ENCODE measurements at regions not wholly inside any gene's neighbourhood (a gene's known extent, or its start where the extent isn't known, plus 50 kb on each side); places are given as distances from the start of the nearest gene placed in this dataset.

DNA sequence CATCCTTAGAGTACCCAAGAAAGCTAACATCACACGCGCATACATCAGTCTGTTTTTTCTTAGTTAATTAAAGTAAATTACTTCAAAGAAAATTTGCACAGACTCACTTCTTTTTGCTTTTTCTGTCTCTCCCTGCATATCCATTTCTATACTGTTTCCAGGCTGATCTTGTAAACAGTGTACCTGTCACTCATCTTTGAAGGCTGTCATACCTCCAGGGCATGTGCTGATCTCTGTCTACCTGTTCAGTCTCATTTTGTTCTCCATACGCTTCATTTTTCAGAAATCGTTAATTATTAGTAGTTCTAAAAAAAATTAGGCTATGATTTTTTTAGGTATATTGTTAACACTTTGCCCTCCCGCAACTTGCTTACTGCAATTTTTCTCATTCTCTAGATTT lies 313.9 kb upstream of the ROBO2 start:
- in situ Hi-C loops (cut with MboI; ENCODE audit: low pct_ligation_motif_present in 1 of 4, low pct_unique_long_range_greater_than_20kb in 1 of 4, low sequenced_read_pairs in 3 of 4) (no loop called here), intact Hi-C loops (cut with DNase I; ENCODE audit: low total_unique reads) (no loop called here)
- Histone ChIP-seq H3K4me3 (no peak overlapping the region), H3K36me3 (no peaks in the 10 kb centered on the region), H3K27ac (no peak overlapping the region), H3K27me3 (no peaks in the 10 kb centered on the region), H3K4me1 (peaks cover 0 to 8% (median 2%) of the 10 kb centered on the region in 4 donors), H3K9me3 (no peaks in the 10 kb centered on the region)
- no peak for DNase-seq
- 93 to 95% methylated on average over 5 of the region's 5 CpGs for WGBS, 2 donors (ENCODE audit: low coverage in 1 of 2)
- TF ChIP-seq, protein P1, sequence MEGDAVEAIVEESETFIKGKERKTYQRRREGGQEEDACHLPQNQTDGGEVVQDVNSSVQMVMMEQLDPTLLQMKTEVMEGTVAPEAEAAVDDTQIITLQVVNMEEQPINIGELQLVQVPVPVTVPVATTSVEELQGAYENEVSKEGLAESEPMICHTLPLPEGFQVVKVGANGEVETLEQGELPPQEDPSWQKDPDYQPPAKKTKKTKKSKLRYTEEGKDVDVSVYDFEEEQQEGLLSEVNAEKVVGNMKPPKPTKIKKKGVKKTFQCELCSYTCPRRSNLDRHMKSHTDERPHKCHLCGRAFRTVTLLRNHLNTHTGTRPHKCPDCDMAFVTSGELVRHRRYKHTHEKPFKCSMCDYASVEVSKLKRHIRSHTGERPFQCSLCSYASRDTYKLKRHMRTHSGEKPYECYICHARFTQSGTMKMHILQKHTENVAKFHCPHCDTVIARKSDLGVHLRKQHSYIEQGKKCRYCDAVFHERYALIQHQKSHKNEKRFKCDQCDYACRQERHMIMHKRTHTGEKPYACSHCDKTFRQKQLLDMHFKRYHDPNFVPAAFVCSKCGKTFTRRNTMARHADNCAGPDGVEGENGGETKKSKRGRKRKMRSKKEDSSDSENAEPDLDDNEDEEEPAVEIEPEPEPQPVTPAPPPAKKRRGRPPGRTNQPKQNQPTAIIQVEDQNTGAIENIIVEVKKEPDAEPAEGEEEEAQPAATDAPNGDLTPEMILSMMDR (IDR thresholded peaks at IDR 0.05): no peak
- TF ChIP-seq POLR2AphosphoS5 (IDR thresholded peaks at IDR 0.05) (no peak), EP300 (IDR thresholded peaks at IDR 0.05; ENCODE audit: low read depth) (no peak), POLR2A (IDR thresholded peaks at IDR 0.05) (no peak)

- Histone ChIP-seq H3K4me3 (no peak overlapping the region), H3K36me3 (no peaks in the 10 kb centered on the region), H3K27ac (no peak overlapping the region), H3K4me1 (peaks cover 0 to 8% (median 2%) of the 10 kb centered on the region in 4 donors), H3K27me3 (no peaks in the 10 kb centered on the region), H3K9me3 (no peaks in the 10 kb centered on the region)
- DNase-seq: no peak
- 78 to 85% methylated on average over 4 of the region's 4 CpGs for WGBS, 2 donors (ENCODE audit: low coverage in 1 of 2)
- TF ChIP-seq, protein P1 (IDR thresholded peaks at IDR 0.05): no peak
- TF ChIP-seq EP300 (IDR thresholded peaks at IDR 0.05; ENCODE audit: low read depth): no peak
- TF ChIP-seq POLR2A (IDR thresholded peaks at IDR 0.05): no peak
- TF ChIP-seq POLR2AphosphoS5 (IDR thresholded peaks at IDR 0.05): no peak
- intact Hi-C loops (cut with DNase I; ENCODE audit: low total_unique reads) (no loop called here), in situ Hi-C loops (cut with MboI; ENCODE audit: low pct_ligation_motif_present in 1 of 4, low pct_unique_long_range_greater_than_20kb in 1 of 4, low sequenced_read_pairs in 3 of 4) (no loop called here)
These were observed 311.5 kb upstream of the ROBO2 start for GRCh38 chr3:76728426-76728825.

DNA sequence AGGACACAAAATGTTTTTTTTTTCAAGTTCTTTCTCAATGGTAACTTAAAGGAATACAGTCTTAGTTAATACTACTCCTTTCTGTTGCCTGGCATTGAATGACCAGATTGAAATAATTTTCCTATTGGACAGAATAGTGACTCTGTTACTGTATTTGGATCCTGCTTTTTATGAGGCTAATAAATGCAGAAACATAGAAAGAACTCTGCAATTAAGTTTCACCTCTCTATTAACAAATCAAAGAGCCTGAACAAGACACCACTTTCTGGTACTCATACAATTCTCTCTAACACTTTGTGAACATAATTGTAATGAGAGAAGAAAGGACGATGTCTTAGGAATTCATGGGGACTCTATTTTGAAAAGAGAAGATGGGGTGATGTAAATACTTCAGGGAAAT lies 308.4 kb upstream of the ROBO2 start:
- in situ Hi-C loops (cut with MboI; ENCODE audit: low pct_ligation_motif_present in 1 of 4, low pct_unique_long_range_greater_than_20kb in 1 of 4, low sequenced_read_pairs in 3 of 4) (no loop called here), intact Hi-C loops (cut with DNase I; ENCODE audit: low total_unique reads) (no loop called here)
- Histone ChIP-seq H3K27ac (no peak overlapping the region), H3K4me1 (no peaks in the 10 kb centered on the region), H3K27me3 (no peaks in the 10 kb centered on the region), H3K4me3 (no peak overlapping the region), H3K36me3 (no peaks in the 10 kb centered on the region), H3K9me3 (no peaks in the 10 kb centered on the region)
- WGBS, 2 donors (ENCODE audit: low coverage in 1 of 2): 88 to 100% methylated on average over 1 of the region's 1 CpG
- TF ChIP-seq POLR2A (IDR thresholded peaks at IDR 0.05) (no peak), POLR2AphosphoS5 (IDR thresholded peaks at IDR 0.05) (no peak), EP300 (IDR thresholded peaks at IDR 0.05; ENCODE audit: low read depth) (no peak)
- TF ChIP-seq, protein P1 (IDR thresholded peaks at IDR 0.05): no peak
- DNase-seq: no peak

- DNase-seq: no peak
- TF ChIP-seq, protein P1 (IDR thresholded peaks at IDR 0.05): no peak
- TF ChIP-seq EP300 (IDR thresholded peaks at IDR 0.05; ENCODE audit: low read depth) (no peak), POLR2AphosphoS5 (IDR thresholded peaks at IDR 0.05) (no peak), POLR2A (IDR thresholded peaks at IDR 0.05) (no peak)
- in situ Hi-C loops (cut with MboI; ENCODE audit: low pct_ligation_motif_present in 1 of 4, low pct_unique_long_range_greater_than_20kb in 1 of 4, low sequenced_read_pairs in 3 of 4) (no loop called here), intact Hi-C loops (cut with DNase I; ENCODE audit: low total_unique reads) (no loop called here)
- H3K36me3 ChIP-seq: no peaks in the 10 kb centered on the region
- no peak overlapping the region for H3K4me3 ChIP-seq
- 93 to 98% methylated on average over 1 of the region's 1 CpG for WGBS, 2 donors (ENCODE audit: low coverage in 1 of 2)
- H3K27me3 ChIP-seq: no peaks in the 10 kb centered on the region
- H3K27ac ChIP-seq: no peak overlapping the region
- no peaks in the 10 kb centered on the region for H3K4me1 ChIP-seq
- no peaks in the 10 kb centered on the region for H3K9me3 ChIP-seq
These were observed 306.7 kb upstream of the ROBO2 start for GRCh38 chr3:76733073-76733759.

Measured in transverse colon (tissue), 4 donors.